ENCODE measurements at regions not wholly inside any gene's neighbourhood (a gene's known extent, or its start where the extent isn't known, plus 50 kb on each side); places are given as distances from the start of the nearest gene placed in this dataset.

- POLR2A ChIA-PET (ENCODE audit: unreplicated experiment), result no interaction called here
- no TSS peak for BruUV-seq (replicated peaks)
These were observed 69.8 kb upstream of the PCGF5 start for GRCh38 chr10:91150631-91151030.

GRCh38 chr10:91153508-91153907, 67.0 kb upstream of the PCGF5 start:
- intact Hi-C loops (cut with micrococcal nuclease), result no loop called here
- H4K20me1 ChIP-seq (ENCODE audit: low read length), result no peaks in the 10 kb centered on the region
- peaks cover 6% of the 10 kb centered on the region; the same call in 1 of the 2 replicates for H3K27me3 ChIP-seq (ENCODE audit: low read length)
- POLR2A ChIA-PET (ENCODE audit: unreplicated experiment), result no interaction called here
- no peak overlapping the region for H3K27ac ChIP-seq (ENCODE audit: low read length)
- no peak overlapping the region for H3K4me3 ChIP-seq (ENCODE audit: low read length)
- H3K4me1 ChIP-seq (ENCODE audit: insufficient read depth, low read length), result no peaks in the 10 kb centered on the region
- no TSS peak for BruUV-seq (replicated peaks)
- CTCF ChIA-PET, result no interaction called here
- TF ChIP-seq EZH2 (IDR thresholded peaks at IDR 0.05; ENCODE audit: low read length, unreplicated experiment) (no peak), EZH2phosphoT487 (IDR thresholded peaks at IDR 0.05; ENCODE audit: borderline replicate concordance, low read length) (no peak)
- TF ChIP-seq, protein P1, sequence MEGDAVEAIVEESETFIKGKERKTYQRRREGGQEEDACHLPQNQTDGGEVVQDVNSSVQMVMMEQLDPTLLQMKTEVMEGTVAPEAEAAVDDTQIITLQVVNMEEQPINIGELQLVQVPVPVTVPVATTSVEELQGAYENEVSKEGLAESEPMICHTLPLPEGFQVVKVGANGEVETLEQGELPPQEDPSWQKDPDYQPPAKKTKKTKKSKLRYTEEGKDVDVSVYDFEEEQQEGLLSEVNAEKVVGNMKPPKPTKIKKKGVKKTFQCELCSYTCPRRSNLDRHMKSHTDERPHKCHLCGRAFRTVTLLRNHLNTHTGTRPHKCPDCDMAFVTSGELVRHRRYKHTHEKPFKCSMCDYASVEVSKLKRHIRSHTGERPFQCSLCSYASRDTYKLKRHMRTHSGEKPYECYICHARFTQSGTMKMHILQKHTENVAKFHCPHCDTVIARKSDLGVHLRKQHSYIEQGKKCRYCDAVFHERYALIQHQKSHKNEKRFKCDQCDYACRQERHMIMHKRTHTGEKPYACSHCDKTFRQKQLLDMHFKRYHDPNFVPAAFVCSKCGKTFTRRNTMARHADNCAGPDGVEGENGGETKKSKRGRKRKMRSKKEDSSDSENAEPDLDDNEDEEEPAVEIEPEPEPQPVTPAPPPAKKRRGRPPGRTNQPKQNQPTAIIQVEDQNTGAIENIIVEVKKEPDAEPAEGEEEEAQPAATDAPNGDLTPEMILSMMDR (conservative IDR thresholded peaks at IDR 0.05; ENCODE audit: low read depth, low read length), result no peak
- no peaks in the 10 kb centered on the region for H3K36me3 ChIP-seq (ENCODE audit: low read depth, low read length)
- H2AFZ ChIP-seq (ENCODE audit: low read length), result no peak overlapping the region
- no peak overlapping the region for H3K4me2 ChIP-seq (ENCODE audit: low read length)
- H3K9me3 ChIP-seq (ENCODE audit: low read length), result no peaks in the 10 kb centered on the region
- ATAC-seq (no peak), DNase-seq (no peak)
- no peak overlapping the region for H3K9ac ChIP-seq (ENCODE audit: low read length)
- H3K79me2 ChIP-seq (ENCODE audit: low read length), result no peaks in the 10 kb centered on the region
- no peaks in the 10 kb centered on the region for H3F3A ChIP-seq (ENCODE audit: low read length, unreplicated experiment)
- no peaks in the 10 kb centered on the region for H3K9me2 ChIP-seq (replicated peaks; ENCODE audit: low read length)

More at GRCh38 chr10:91150631-91151030, 69.8 kb upstream of the PCGF5 start:
- Histone ChIP-seq H3K27ac (ENCODE audit: low read length) (no peak overlapping the region), H3K9ac (ENCODE audit: low read length) (no peak overlapping the region), H3K9me3 (ENCODE audit: low read length) (no peaks in the 10 kb centered on the region), H4K20me1 (ENCODE audit: low read length) (no peaks in the 10 kb centered on the region), H3K4me3 (ENCODE audit: low read length) (no peak overlapping the region), H2AFZ (ENCODE audit: low read length) (no peak overlapping the region), H3K9me2 (replicated peaks; ENCODE audit: low read length) (no peaks in the 10 kb centered on the region), H3K27me3 (ENCODE audit: low read length) (peaks cover 8% of the 10 kb centered on the region; the same call in 1 of the 2 replicates), H3K36me3 (ENCODE audit: low read depth, low read length) (no peaks in the 10 kb centered on the region), H3K4me2 (ENCODE audit: low read length) (no peak overlapping the region), H3K79me2 (ENCODE audit: low read length) (no peaks in the 10 kb centered on the region), H3K4me1 (ENCODE audit: insufficient read depth, low read length) (no peaks in the 10 kb centered on the region), H3F3A (ENCODE audit: low read length, unreplicated experiment) (no peaks in the 10 kb centered on the region)
- ATAC-seq (no peak), DNase-seq (no peak)
- TF ChIP-seq, protein P1 (conservative IDR thresholded peaks at IDR 0.05; ENCODE audit: low read depth, low read length), result no peak
- no peak for TF ChIP-seq EZH2 (IDR thresholded peaks at IDR 0.05; ENCODE audit: low read length, unreplicated experiment)
- intact Hi-C loops (cut with micrococcal nuclease), result no loop called here
- CTCF ChIA-PET, result no interaction called here

- CTCF ChIA-PET, result no interaction called here
- Histone ChIP-seq H3K4me3 (ENCODE audit: low read length) (no peak overlapping the region), H3K4me1 (ENCODE audit: insufficient read depth, low read length) (no peaks in the 10 kb centered on the region), H3F3A (ENCODE audit: low read length, unreplicated experiment) (no peaks in the 10 kb centered on the region), H3K9ac (ENCODE audit: low read length) (no peak overlapping the region), H3K9me2 (replicated peaks; ENCODE audit: low read length) (no peaks in the 10 kb centered on the region), H2AFZ (ENCODE audit: low read length) (no peak overlapping the region), H3K27ac (ENCODE audit: low read length) (no peak overlapping the region), H3K79me2 (ENCODE audit: low read length) (no peaks in the 10 kb centered on the region), H3K36me3 (ENCODE audit: low read depth, low read length) (no peaks in the 10 kb centered on the region), H3K27me3 (ENCODE audit: low read length) (peaks cover 6% of the 10 kb centered on the region; the same call in 1 of the 2 replicates), H3K4me2 (ENCODE audit: low read length) (no peak overlapping the region), H4K20me1 (ENCODE audit: low read length) (no peaks in the 10 kb centered on the region), H3K9me3 (ENCODE audit: low read length) (no peaks in the 10 kb centered on the region)
- POLR2A ChIA-PET (ENCODE audit: unreplicated experiment), result no interaction called here
- no TSS peak for BruUV-seq (replicated peaks)
- no peak for ATAC-seq
- no peak for DNase-seq
- TF ChIP-seq EZH2phosphoT487 (IDR thresholded peaks at IDR 0.05; ENCODE audit: borderline replicate concordance, low read length) (no peak), EZH2 (IDR thresholded peaks at IDR 0.05; ENCODE audit: low read length, unreplicated experiment) (no peak)
- TF ChIP-seq, protein P1 (conservative IDR thresholded peaks at IDR 0.05; ENCODE audit: low read depth, low read length), result no peak
- intact Hi-C loops (cut with micrococcal nuclease), result no loop called here
These were observed 65.6 kb upstream of the PCGF5 start for GRCh38 chr10:91154842-91155241.

Measured in PC-3 (cell line).